Hematopoietic multipotent progenitor cell treated with erythropoietin and hydrocortisone succinate and interleukin-3 and kit ligand, for 17 days (in vitro differentiated cells): ENCODE measurements at regions not wholly inside any gene's neighbourhood (a gene's known extent, or its start where the extent isn't known, plus 50 kb on each side); places are given as distances from the start of the nearest gene placed in this dataset.

Experiments
- DNase-seq: peaks from one replicate; pipeline ENCODE4 v3.0.0-alpha.2; 2015; ENCODE audit warnings: low spot score

DNA sequence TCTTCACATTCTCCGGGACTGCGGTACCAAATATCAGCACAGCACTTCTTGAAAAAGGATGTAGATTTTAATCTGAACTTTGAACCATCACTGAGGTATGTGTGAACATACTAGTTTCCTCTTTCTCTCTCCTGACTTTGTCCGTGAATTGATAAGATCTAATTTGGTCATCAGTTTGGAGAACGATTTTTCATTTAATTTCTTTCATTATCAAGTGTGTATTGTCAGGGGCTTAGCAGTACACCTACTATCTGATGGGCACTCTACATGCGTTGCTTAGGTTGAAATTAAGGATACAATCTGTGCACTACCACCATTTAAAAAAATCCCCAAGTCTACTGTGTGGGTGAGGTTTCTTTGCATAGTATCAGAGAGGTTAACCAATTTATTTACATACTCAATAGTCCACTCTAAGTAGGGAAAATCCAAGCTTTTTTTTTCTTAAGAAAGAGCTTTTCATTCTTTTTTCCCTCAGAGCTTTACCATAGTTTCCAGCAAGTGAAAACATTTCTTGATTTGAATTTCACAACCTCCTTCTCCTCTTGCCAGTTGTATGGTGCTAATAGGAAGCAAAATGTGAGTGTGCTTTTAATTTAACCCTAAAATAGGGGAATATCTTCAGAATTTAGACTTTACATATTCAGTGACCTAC, 105.4 kb upstream of the ESR1 start:
- no peak for DNase-seq

- DNase-seq, result no peak
Measured at GRCh38 chr6:151702851-151703658, 104.4 kb upstream of the ESR1 start.

- no peak for DNase-seq
Measured at GRCh38 chr6:151704383-151704782, 103.1 kb upstream of the ESR1 start.

DNA sequence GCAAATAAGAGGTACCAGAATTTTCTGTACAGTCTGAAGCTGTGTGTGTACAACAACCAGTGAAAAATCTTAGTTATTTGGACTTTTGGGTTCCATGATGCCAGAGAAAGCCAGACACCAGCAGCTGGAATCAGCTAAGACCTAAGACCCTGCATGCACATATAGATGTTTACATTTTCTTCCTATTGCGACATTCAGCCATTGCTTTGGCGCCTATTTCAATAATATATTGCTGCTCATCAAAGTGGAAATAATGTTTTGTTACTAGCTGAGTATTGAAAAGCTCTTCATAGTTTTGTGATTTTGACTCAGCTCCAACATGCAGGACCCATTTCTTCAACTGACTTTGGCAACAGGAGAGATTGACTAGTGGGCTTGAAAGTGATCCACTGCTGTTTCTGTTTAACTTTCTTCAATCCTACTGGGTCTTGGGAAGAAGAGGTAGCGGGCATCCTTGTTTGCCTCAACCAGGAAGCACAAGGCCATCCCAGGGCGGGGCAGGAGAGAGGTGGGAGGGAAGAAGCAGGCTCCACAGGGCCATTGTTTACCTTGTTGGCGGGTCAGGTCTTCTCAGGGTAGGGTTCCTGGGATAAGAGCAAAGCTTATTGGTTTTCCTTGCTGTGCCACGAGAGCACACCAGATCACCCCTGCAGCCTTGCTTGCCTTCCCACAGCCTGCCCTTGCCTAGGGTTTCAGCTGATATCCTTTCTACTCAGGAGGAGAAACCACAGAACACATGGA, 101.3 kb upstream of the ESR1 start:
- DNase-seq, result no peak

DNA sequence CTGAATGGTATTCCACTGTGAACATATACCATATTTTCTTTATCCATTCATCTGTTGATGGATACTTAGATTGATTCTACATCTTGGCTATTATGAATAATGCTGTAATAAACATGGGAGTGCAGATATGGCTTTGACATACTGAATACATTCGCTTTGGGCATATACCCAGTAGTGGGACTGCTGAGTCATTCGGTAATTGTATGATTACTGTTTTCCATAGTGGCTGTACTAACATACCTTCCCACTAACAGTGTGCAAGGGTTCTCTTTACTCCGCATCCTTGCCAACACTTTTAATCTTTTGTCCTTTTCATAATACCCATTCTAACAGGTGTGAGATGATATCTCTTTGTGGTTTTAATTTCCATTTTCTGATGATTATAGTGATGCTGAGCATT, 98.2 kb upstream of the ESR1 start:
- no peak for DNase-seq

DNA sequence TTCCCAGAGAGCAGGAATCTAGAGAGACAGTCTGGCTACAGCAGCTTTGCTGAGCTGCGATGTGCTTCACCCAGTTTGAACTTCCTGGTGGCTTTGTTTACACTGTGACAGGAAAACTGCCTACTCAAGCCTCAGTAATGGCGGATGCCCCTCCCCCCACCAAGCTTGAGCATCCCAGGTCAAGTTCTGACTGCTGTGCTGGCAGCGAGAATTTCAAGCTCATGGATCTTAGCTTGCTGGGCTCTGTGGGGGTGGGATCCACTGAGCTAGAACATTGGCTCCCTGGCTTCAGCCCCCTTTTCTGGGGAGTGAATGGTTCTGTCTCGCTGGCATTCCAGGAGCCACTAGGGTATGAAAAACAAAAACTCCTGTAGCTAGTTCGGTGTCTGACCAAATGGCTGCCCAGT, 91.0 kb upstream of the ESR1 start:
- DNase-seq, result no peak

DNA sequence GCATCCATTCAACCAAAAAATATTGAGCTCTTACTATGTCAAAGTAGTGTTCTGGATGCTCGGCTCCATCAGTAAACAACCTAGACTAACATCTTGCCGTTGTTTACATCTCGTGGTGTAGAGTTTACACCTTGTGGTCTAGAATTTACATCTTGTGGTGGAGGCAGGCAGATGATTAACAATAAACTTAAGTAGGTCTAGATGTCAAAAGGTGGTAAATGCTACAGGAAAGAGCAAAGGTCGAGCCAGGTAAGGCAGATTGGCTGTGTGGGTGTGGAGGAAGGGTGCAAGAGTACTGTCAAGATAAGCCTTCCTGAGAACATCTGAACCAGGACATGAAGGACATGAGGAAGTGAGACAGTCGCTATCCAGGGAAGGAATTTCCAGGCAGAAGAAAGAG, 88.4 kb upstream of the ESR1 start:
- no peak for DNase-seq

- DNase-seq, result no peak
Measured at GRCh38 chr6:151721146-151721545, 86.3 kb upstream of the ESR1 start.

DNA sequence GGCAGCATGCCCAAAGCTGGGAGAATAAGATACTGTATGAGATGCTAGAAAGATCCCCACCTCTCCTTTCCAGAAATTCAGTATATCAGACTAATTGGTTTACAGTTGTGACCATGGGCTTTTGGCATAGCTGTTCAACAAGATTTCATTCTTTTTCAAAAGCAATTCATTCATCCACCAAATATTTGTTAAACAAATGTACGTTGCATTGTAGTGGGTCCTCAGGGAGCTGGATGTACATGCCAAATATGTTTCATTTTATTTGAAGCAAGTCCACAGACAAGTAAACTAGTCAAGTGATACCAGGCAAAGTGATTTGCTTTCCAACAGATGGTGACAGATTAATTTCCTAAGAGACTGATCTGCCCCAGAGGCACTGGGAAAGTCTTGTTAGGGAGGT, 85.8 kb upstream of the ESR1 start:
- no peak for DNase-seq

DNA sequence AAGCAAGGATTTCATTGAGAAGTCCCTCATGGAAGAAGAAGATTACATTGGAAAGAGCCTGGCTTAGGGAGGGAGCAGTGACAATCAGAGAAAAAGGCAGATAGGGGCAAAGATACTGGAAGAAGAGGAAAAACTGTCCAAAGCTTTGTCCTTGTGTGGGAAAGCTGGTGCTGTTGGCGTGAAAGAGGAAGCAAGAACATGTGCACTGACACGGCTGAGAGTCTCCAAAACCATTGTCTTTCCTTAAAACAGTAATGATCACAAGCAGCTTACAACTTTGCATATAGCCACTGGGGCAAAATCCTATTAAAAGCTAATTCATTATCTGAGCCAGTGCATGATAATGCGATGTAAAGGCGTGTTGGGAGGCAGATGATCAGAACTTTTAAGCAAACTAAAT, 85.1 kb upstream of the ESR1 start:
- no peak for DNase-seq

DNA sequence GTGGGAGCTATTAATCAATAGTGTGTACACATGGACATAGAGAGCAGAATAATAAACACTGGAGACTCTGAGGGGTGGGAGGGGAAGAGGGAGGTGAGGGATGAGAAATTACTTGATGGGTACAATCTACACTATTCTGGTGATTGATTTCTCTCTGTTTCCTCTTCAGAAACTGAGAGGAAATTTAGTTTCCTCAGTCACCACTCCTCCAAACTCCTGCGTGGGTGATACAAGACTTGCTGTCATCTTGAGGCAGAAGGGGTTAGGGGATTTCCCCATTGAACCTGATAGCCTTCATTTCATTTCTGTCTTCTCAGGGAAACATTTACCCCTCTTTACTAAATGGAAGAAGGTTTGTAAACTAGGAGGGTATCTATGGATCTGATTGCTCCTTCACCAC, 84.3 kb upstream of the ESR1 start:
- no peak for DNase-seq

GRCh38 chr6:151729829-151730495, 77.5 kb upstream of the ESR1 start:
- no peak for DNase-seq

GRCh38 chr6:151730496-151730870, 77.0 kb upstream of the ESR1 start:
- no peak for DNase-seq

DNA sequence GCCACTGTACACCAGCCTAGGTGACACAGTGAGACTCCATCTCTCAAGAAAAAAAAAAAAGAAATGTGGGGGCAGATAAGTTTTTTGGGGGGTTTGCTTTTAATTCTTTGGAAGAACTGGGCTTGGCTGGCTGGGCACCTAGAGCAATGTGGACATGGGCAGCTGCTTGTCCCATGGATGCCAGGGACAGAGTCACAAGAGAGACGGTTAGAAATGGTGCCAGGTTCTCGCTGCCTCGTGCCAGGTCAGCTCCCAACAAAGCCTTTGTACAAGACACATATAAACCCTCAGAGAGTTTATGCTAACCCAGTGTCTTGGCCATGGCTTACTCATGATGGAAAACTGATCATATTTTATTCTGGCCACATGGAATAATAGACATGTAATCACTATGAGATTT, 76.2 kb upstream of the ESR1 start:
- DNase-seq, result no peak

GRCh38 chr6:151733680-151734320, 73.7 kb upstream of the ESR1 start:
- no peak for DNase-seq

GRCh38 chr6:151738267-151738666, 69.2 kb upstream of the ESR1 start:
- no peak for DNase-seq

GRCh38 chr6:151738960-151739359, 68.5 kb upstream of the ESR1 start:
- DNase-seq, result no peak

DNA sequence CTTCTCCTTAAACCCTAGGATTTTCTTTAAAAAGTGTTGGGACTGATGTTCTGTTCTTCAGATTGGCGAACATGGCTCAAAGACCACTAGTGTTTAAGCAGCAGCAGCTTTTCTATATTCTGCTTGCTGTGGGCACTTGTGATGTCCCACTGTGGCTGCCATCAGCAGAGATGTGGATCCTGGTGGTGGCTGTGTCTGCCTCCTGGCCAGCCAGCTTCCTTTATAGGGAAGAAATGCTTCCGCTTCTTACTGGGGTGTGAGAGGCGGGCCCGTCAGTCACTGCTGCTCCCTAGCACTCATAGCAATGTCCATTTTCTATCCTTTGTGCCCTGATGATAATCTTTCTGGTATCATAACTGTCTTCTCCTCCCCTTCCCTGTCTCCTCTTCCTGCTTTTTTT, 66.7 kb upstream of the ESR1 start:
- DNase-seq, result no peak

DNA sequence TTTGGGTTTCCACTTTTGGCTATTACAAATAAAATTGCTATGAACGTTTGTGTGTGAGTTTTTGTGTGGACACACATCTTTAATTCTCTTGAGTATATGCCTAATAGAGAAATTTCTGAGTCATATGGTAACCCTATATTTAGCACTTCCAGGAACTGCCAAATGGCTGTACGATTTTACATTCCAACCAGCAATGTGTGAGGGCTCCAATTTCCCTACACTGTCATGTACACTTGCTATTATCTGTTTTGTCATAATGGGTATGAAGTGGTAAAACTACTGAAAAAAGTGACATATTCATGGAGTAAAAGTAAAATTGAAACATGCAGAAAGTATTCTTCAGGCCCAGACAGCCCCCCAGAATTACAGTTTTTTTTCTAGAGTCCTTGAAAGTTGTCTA, 59.6 kb upstream of the ESR1 start:
- no peak for DNase-seq

- no peak for DNase-seq
Measured at GRCh38 chr6:151749341-151749740, 58.1 kb upstream of the ESR1 start.

DNA sequence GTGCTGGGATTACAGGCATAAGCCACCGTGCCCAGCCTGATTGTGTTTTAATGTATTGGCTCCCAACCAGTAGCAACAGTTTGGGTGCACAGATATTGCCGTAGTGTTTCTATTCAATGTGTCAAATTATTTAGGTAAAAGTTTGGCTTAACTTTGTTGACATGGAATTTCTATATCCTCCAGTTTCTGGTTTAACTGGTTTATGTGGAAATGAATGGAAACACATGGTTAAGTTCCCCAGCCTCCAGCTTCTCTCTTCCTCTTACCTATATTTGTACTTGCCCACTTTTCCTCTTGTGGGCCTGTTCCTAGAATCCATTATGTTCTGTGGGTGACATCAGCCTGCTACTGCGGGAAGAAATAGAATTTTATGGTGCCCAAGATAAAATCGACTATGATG, 53.9 kb upstream of the ESR1 start:
- no peak for DNase-seq

GRCh38 chr6:151757506-151757955, 50.0 kb upstream of the ESR1 start:
- DNase-seq, result no peak
